Activated naive CD8-positive, alpha-beta T cell treated with anti-CD3 and anti-CD28 coated beads for 36 hours (primary cell): ENCODE measurements at regions not wholly inside any gene's neighbourhood (a gene's known extent, or its start where the extent isn't known, plus 50 kb on each side); places are given as distances from the start of the nearest gene placed in this dataset.
"Not testable (repeated sequence)": the region's sequence is repeated elsewhere in the genome, so short reads cannot be mapped to it uniquely, and the experiment has no call there.

Experiments
- DNase-seq: peaks from one replicate; pipeline ENCODE4 v3.0.0; 2021
- H3K27ac Mint-ChIP-seq: one replicate; pipeline ENCODE4 v1.8.0; 2022; ENCODE audit warnings: mild to moderate bottlenecking, moderate library complexity, mixed read lengths
- H3K27me3 Mint-ChIP-seq: one replicate; pipeline ENCODE4 v1.8.0; 2022; ENCODE audit warnings: mild to moderate bottlenecking, mixed read lengths
- H3K36me3 Mint-ChIP-seq: one replicate; pipeline ENCODE4 v1.8.0; 2021; ENCODE audit warnings: mild to moderate bottlenecking, mixed read lengths
- H3K4me1 Mint-ChIP-seq: one replicate; pipeline ENCODE4 v1.8.0; 2021; ENCODE audit warnings: mixed read lengths
- H3K4me3 Mint-ChIP-seq: one replicate; pipeline ENCODE4 v1.8.0; 2022; ENCODE audit warnings: mild to moderate bottlenecking, moderate library complexity, mixed read lengths
- H3K9me3 Mint-ChIP-seq: one replicate; pipeline ENCODE4 v1.8.0; 2022; ENCODE audit warnings: mixed read lengths

DNA sequence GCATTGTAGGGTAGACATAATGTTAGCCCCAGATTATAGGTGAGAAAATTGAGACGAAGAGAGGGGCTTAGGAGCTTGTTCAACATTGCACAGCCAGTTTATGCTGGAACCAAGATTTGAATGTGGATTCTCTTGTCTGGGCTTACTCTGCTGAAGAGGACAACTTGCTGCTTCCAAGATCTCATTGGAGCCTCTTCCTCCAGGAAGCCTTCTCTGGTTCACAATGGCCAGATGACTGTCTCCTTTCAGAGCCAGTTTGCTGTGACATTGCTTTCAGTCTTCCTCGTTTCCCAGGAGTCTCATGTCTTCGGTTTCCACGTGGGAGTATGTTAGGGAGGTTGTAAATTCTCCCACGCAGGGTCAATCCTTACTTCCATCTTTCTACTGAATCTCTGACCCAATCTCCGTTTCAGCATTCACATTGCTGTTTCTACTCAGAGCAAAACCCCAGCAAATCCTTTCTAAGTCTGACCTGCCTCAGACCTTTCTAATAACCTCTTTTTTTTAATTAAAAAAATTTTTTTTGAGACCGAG, 62.2 kb upstream of the LHX5 start:
- Mint-ChIP-seq H3K9me3 (peaks cover 11% of the 10 kb centered on the region), H3K27ac (no peak overlapping the region), H3K27me3 (peaks cover 16% of the 10 kb centered on the region), H3K4me3 (no peak overlapping the region), H3K4me1 (no peaks in the 10 kb centered on the region), H3K36me3 (peaks cover 2% of the 10 kb centered on the region)
- DNase-seq, result no peak

DNA sequence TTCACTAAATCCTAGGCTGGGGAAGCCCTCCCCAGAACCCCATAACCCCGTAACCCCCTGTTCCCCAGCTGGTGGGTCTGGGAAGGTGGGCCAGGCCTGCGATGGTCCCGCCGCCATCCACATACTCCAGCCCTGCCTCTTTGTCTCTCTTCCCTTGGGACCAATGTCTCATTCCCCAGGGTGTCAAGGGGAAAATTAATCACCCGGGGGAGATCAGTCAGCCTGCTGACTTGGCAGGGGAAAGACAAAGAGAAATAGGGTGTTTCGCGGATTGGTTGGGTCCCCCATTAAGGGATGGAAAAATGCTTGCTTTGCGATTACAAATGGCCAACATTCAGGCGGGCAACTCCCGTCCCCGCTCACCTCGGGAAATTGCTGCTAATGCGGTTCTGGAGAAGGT, 60.6 kb upstream of the LHX5 start:
- H3K9me3 Mint-ChIP-seq, result peaks cover 4% of the 10 kb centered on the region
- no peaks in the 10 kb centered on the region for H3K36me3 Mint-ChIP-seq
- peaks cover 10% of the 10 kb centered on the region for H3K27me3 Mint-ChIP-seq
- H3K27ac Mint-ChIP-seq, result no peak overlapping the region
- DNase-seq, result no peak
- H3K4me1 Mint-ChIP-seq, result no peaks in the 10 kb centered on the region
- no peak overlapping the region for H3K4me3 Mint-ChIP-seq

DNA sequence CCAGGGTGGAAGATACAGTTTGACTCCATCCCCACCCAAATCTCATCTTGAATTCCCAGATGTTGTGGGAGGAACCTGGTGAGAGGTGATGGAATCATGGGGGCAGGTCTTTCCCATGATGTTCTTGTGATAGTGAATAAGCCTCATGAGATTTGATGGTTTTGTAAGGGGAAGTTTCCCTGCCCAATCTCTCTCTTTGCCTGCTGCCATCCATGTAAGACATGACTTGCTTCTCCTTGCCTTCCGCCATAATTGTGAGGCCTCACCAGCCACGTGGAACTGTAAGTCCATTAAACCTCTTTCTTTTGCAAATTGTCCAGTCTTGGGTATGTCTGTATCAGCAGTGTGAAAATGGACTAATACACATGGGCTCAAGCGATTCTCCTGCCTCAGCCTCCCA, 59.4 kb upstream of the LHX5 start:
- H3K36me3 Mint-ChIP-seq, H3K9me3 Mint-ChIP-seq, H3K27ac Mint-ChIP-seq, H3K4me1 Mint-ChIP-seq, H3K4me3 Mint-ChIP-seq, DNase-seq: not testable (repeated sequence)
- H3K27me3 Mint-ChIP-seq, result peaks cover 13% of the 10 kb centered on the region

DNA sequence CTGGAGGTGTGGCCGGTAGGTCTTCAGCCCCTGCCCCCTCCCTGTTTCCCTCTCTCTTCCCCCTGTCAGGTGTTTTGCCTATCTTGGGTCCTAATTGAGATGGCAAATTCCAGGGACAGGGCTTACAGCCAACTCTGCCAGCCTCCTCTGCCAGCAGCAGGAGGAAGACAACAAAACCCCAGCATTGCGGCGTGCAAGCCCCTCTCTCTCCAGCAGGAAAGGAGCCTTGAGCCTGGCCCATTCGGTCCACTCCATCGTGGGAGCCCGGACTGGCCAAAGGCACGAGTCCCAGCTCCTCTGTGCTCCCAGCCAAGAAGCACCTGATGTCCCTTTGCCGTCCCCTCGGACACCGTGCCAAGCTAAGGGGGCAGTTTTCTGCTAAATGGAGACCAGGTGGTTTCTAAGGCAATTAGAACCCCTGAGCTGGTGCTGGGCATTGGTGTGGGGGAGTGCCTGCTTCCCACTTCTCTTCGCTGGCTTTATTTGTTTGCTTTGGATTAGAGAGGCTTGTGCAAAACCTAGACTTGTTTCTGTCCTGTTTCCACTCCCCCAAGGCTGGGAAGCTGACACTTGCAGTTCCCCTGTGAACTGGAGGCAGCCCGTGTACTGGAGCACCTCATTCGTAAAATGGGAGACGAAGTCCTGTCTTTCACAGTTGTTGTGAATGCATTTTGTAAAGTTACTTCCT, 57.1 kb upstream of the LHX5 start:
- no peak overlapping the region for H3K4me3 Mint-ChIP-seq
- no peak overlapping the region for H3K27ac Mint-ChIP-seq
- no peaks in the 10 kb centered on the region for H3K36me3 Mint-ChIP-seq
- no peaks in the 10 kb centered on the region for H3K4me1 Mint-ChIP-seq
- DNase-seq, result no peak
- H3K9me3 Mint-ChIP-seq, result no peaks in the 10 kb centered on the region
- peaks cover 21% of the 10 kb centered on the region for H3K27me3 Mint-ChIP-seq

DNA sequence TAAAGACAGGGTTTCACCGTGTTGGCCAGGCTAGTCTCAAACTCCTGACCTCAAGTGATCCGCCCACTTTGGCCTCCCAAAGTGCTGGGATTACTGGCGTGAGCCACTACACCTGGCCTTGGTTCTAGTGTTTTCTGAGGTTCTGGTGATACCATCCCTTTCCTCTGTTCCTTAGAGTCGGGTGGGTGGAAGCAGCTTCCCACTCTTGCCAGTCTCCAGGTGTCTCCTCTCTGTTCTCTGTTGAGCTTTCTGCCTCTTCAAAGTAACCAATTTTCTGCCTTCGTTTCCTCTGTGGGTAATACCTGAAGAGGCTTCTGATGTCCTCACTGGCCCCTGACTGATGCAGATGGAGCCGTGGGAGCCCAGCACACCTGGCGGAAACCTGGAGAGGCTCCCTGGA, 53.4 kb upstream of the LHX5 start:
- peaks cover 43% of the 10 kb centered on the region for H3K27me3 Mint-ChIP-seq
- H3K9me3 Mint-ChIP-seq, result no peaks in the 10 kb centered on the region
- no peak overlapping the region for H3K4me3 Mint-ChIP-seq
- no peaks in the 10 kb centered on the region for H3K4me1 Mint-ChIP-seq
- H3K36me3 Mint-ChIP-seq, result no peaks in the 10 kb centered on the region
- no peak for DNase-seq
- H3K27ac Mint-ChIP-seq, result no peak overlapping the region

DNA sequence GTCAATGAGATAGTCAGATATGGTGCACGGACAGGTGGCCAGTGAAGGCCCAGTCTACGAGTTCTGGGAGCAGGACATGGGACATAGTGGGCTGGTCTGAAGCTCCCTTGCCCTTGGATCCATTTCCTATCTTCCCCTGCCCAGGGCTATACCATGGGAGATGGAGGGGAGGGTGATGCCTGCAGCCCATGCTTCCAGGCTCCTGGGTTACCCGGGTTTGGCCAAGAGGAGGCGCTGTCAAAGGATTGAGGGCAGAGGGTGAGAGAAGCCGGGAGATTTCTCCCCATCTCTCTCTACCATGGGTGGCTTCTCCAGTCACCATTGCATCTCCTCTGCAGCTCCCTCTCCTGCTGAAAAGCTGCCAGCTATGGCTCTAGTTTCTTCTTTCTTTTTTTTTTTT, 52.8 kb upstream of the LHX5 start:
- H3K27ac Mint-ChIP-seq, result no peak overlapping the region
- H3K4me3 Mint-ChIP-seq, result no peak overlapping the region

DNA sequence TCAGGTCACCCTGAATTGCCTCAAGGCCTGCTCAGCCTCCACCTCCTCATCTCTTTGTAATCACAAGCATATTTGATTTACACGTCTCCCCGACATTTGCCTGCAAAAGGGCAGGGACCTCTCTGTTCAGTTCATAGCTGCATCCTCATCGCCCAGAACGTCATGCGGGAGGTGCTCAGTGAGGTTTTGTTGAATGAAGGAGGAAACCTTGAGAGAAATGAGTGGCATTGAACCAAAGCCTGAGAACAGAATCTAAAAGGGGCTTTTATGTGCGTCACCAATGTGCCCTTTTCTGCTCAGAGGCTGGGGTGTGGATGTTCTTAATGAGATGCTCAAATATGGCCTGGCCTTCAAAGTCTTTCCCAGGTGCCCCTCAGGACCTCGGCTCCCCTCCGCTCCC, 50.0 kb upstream of the LHX5 start:
- Mint-ChIP-seq H3K27me3 (peaks cover 67% of the 10 kb centered on the region), H3K4me1 (no peaks in the 10 kb centered on the region), H3K4me3 (no peak overlapping the region), H3K27ac (no peak overlapping the region), H3K9me3 (no peaks in the 10 kb centered on the region), H3K36me3 (no peaks in the 10 kb centered on the region)
- no peak for DNase-seq

More for the DNA sequence above, 52.8 kb upstream of the LHX5 start:
- Mint-ChIP-seq H3K9me3 (no peaks in the 10 kb centered on the region), H3K4me1 (no peaks in the 10 kb centered on the region), H3K36me3 (no peaks in the 10 kb centered on the region), H3K27me3 (peaks cover 48% of the 10 kb centered on the region)
- DNase-seq, result no peak
